ENCODE measurements at regions not wholly inside any gene's neighbourhood (a gene's known extent, or its start where the extent isn't known, plus 50 kb on each side); places are given as distances from the start of the nearest gene placed in this dataset.

GRCh38 chr9:82922686-82923085, 140.3 kb downstream of the RASEF start:
- Histone ChIP-seq H3K9me3 (ENCODE audit: control insufficient read depth in 4 of 4, insufficient read depth in 3 of 4, low read length in 3 of 4) (peaks cover 0 to 2% (median 0%) of the 10 kb centered on the region in 4 donors), H3K36me3 (ENCODE audit: control insufficient read depth in 4 of 4, insufficient read depth in 4 of 4, low read length in 4 of 4) (no peaks in the 10 kb centered on the region), H3K27me3 (ENCODE audit: control insufficient read depth in 3 of 3, insufficient read depth in 3 of 3, low read length in 2 of 3) (no peaks in the 10 kb centered on the region), H3K4me1 (ENCODE audit: control insufficient read depth in 5 of 5, insufficient read depth in 5 of 5, low read length in 5 of 5) (peaks cover 0 to 11% (median 0%) of the 10 kb centered on the region in 5 donors), H3K4me3 (no peak overlapping the region), H3K27ac (ENCODE audit: low read depth in 1 of 2, low read length in 1 of 2) (no peak overlapping the region), H3K9ac (ENCODE audit: insufficient read depth in 1 of 2, low read length in 2 of 2) (no peak overlapping the region)
- WGBS, 2 donors, result 92 to 97% methylated on average over 10 of the region's 10 CpGs
- no peak for ATAC-seq (ENCODE audit: insufficient read depth, low FRiP score)
- DNase-seq, result no peak
- no peak for TF ChIP-seq CTCF (IDR thresholded peaks at IDR 0.05; ENCODE audit: control extremely low read depth, extremely low read depth)

- no peak overlapping the region for H3K4me3 ChIP-seq
- 50 to 68% methylated on average over 13 of the region's 13 CpGs for WGBS, 2 donors
- TF ChIP-seq CTCF (IDR thresholded peaks at IDR 0.05; ENCODE audit: control extremely low read depth, extremely low read depth), result no peak
- H3K9me3 ChIP-seq (ENCODE audit: control insufficient read depth in 4 of 4, insufficient read depth in 3 of 4, low read length in 3 of 4), result peaks cover 0 to 2% (median 0%) of the 10 kb centered on the region in 4 donors
- H3K27ac ChIP-seq (ENCODE audit: low read depth in 1 of 2, low read length in 1 of 2), result no peak overlapping the region
- no peaks in the 10 kb centered on the region for H3K36me3 ChIP-seq (ENCODE audit: control insufficient read depth in 4 of 4, insufficient read depth in 4 of 4, low read length in 4 of 4)
- H3K9ac ChIP-seq (ENCODE audit: insufficient read depth in 1 of 2, low read length in 2 of 2), result no peak overlapping the region
- peaks cover 0 to 11% (median 0%) of the 10 kb centered on the region in 5 donors for H3K4me1 ChIP-seq (ENCODE audit: control insufficient read depth in 5 of 5, insufficient read depth in 5 of 5, low read length in 5 of 5)
- ATAC-seq (ENCODE audit: insufficient read depth, low FRiP score) (no peak), DNase-seq (no peak)
- H3K27me3 ChIP-seq (ENCODE audit: control insufficient read depth in 3 of 3, insufficient read depth in 3 of 3, low read length in 2 of 3), result no peaks in the 10 kb centered on the region
Measured at GRCh38 chr9:82923092-82923911, 139.6 kb downstream of the RASEF start.

GRCh38 chr9:82923912-82924605, 138.9 kb downstream of the RASEF start:
- Histone ChIP-seq H3K9ac (ENCODE audit: insufficient read depth in 1 of 2, low read length in 2 of 2) (no peak overlapping the region), H3K36me3 (ENCODE audit: control insufficient read depth in 4 of 4, insufficient read depth in 4 of 4, low read length in 4 of 4) (no peaks in the 10 kb centered on the region), H3K4me1 (ENCODE audit: control insufficient read depth in 5 of 5, insufficient read depth in 5 of 5, low read length in 5 of 5) (peaks cover 0 to 11% (median 0%) of the 10 kb centered on the region in 5 donors), H3K27ac (ENCODE audit: low read depth in 1 of 2, low read length in 1 of 2) (no peak overlapping the region), H3K4me3 (no peak overlapping the region), H3K9me3 (ENCODE audit: control insufficient read depth in 4 of 4, insufficient read depth in 3 of 4, low read length in 3 of 4) (peaks cover 0 to 2% (median 0%) of the 10 kb centered on the region in 4 donors), H3K27me3 (ENCODE audit: control insufficient read depth in 3 of 3, insufficient read depth in 3 of 3, low read length in 2 of 3) (no peaks in the 10 kb centered on the region)
- 71 to 76% methylated on average over 8 of the region's 8 CpGs for WGBS, 2 donors
- ATAC-seq (ENCODE audit: insufficient read depth, low FRiP score), result no peak
- TF ChIP-seq CTCF (IDR thresholded peaks at IDR 0.05; ENCODE audit: control extremely low read depth, extremely low read depth), result no peak
- no peak for DNase-seq

All from lung (tissue), 11 donors.